PC-3 (cell line): ENCODE measurements at regions not wholly inside any gene's neighbourhood (a gene's known extent, or its start where the extent isn't known, plus 50 kb on each side); places are given as distances from the start of the nearest gene placed in this dataset.

Experiments used
- EZH2 ChIP-seq: fragments of 300-600 bp; sonication (generic); IDR thresholded peaks from one replicate; pipeline ENCODE4 v1.6.1; 2017; ENCODE audit warnings: antibody characterized with exemption, mild to moderate bottlenecking, low read length; ENCODE audit not compliant: unreplicated experiment
- TF ChIP-seq, protein P1 (sequence below): fragments of 300-600 bp; sonication (generic); conservative IDR thresholded peaks from 2 replicates; pipeline ENCODE4 v1.5.1; 2017; ENCODE audit warnings: antibody characterized with exemption, low read depth, mild to moderate bottlenecking, low read length

DNA sequence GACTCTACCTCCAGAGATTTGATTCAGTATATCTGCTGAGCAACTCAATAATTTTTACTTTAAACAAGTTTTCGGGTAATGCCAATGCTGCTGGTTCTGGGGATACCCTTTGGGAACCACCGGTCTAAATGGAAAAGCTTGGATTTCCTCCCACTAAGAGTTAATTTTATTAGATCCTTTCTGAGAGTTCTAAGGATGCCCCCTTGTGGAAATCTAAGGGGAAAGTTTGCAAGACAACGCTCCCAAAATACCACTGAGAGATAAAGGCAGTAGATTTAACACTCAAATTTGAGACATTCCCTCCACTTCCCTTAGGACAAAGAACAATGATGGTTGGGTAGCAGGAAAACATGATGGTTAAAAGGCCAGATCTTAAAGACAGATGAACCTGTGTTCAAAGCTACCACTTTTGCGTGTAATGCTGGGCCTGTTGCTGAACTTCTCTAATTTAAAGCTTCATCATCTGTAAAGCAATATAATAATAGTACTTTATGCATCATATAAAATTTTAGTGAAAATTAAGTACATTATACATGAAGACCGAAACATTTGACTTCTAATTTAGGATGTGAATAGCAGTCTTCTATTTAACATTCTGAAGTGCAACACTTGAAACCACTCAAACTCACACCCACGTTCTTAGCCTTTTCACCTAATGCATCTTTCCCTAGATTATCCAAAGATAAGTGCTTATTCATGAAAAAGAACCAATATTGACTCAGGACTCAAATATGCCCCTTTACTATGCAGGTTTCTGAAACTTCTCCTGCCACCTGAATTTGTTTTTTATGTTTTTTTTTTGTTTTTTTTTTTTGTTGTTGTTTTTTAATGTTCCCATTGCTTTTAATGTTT lies 110.1 kb upstream of the LUZP2 start:
- TF ChIP-seq EZH2, result no peak
- TF ChIP-seq, protein P1, sequence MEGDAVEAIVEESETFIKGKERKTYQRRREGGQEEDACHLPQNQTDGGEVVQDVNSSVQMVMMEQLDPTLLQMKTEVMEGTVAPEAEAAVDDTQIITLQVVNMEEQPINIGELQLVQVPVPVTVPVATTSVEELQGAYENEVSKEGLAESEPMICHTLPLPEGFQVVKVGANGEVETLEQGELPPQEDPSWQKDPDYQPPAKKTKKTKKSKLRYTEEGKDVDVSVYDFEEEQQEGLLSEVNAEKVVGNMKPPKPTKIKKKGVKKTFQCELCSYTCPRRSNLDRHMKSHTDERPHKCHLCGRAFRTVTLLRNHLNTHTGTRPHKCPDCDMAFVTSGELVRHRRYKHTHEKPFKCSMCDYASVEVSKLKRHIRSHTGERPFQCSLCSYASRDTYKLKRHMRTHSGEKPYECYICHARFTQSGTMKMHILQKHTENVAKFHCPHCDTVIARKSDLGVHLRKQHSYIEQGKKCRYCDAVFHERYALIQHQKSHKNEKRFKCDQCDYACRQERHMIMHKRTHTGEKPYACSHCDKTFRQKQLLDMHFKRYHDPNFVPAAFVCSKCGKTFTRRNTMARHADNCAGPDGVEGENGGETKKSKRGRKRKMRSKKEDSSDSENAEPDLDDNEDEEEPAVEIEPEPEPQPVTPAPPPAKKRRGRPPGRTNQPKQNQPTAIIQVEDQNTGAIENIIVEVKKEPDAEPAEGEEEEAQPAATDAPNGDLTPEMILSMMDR, result peak; percentile 71
